H1 (cell line): ENCODE measurements at regions not wholly inside any gene's neighbourhood (a gene's known extent, or its start where the extent isn't known, plus 50 kb on each side); places are given as distances from the start of the nearest gene placed in this dataset.

Source experiments
- BACH1 ChIP-seq: IDR thresholded peaks from 2 replicates; pipeline ENCODE4 v1.6.1; 2012; ENCODE audit warnings: low read length, improper control_type of control experiment
- EZH2 ChIP-seq: fragments of 200-600 bp; sonication (generic); IDR thresholded peaks from 2 replicates; pipeline ENCODE4 v1.7.1; 2012; ENCODE audit warnings: low read depth, mild to moderate bottlenecking, moderate library complexity, low read length, inconsistent platforms; ENCODE audit not compliant: severe bottlenecking
- HDAC6 ChIP-seq: IDR thresholded peaks from one replicate; pipeline ENCODE4 v1.7.1; 2012; ENCODE audit warnings: low read depth, mild to moderate bottlenecking, inconsistent platforms, low read length, moderate library complexity
- POLR2AphosphoS5 ChIP-seq: IDR thresholded peaks from 2 replicates; pipeline ENCODE4 v1.6.1; 2011; ENCODE audit warnings: low read depth, low read length
- TAF7 ChIP-seq: optimal IDR thresholded peaks from 2 replicates; pipeline ENCODE3; 2011; ENCODE audit warnings: low read depth, mild to moderate bottlenecking, inconsistent platforms, low read length, moderate library complexity, borderline replicate concordance
- TF ChIP-seq, protein P1 (sequence below): fragments of 300-600 bp; sonication (generic); IDR thresholded peaks from 2 replicates; pipeline ENCODE4 v1.7.1; 2012; ENCODE audit warnings: low read length, moderate library complexity, mild to moderate bottlenecking, inconsistent platforms; ENCODE audit not compliant: insufficient replicate concordance

DNA sequence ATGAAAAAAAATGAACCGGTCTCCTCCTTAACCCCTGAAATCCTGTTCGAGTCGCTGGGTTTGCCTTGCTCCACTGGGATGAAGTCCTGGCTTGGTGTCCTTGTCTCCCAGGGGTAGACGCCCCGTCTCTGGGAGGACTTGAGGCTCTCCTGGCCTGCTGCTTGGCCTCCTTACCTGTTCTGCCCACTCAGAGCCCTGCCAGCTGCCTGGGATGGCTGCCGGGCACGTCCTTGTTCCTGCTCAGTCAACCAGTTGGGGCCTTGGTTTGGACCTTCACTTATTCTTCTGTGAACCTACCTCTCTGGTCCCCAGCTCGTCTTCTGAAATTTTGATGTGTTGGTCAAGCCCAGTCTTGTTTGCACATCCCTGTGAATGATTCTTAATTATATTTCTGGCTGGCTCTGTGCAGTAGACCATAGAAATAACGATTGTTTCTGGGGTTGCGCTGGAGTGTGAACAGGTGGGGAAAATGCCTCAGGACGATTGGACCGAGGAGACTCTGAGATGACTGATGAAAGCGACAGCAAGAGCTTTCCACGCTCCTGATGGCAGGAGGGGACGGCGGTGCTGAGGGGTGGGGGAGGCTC, 126.5 kb upstream of the ESR1 start (continued):
- TF ChIP-seq, protein P1, sequence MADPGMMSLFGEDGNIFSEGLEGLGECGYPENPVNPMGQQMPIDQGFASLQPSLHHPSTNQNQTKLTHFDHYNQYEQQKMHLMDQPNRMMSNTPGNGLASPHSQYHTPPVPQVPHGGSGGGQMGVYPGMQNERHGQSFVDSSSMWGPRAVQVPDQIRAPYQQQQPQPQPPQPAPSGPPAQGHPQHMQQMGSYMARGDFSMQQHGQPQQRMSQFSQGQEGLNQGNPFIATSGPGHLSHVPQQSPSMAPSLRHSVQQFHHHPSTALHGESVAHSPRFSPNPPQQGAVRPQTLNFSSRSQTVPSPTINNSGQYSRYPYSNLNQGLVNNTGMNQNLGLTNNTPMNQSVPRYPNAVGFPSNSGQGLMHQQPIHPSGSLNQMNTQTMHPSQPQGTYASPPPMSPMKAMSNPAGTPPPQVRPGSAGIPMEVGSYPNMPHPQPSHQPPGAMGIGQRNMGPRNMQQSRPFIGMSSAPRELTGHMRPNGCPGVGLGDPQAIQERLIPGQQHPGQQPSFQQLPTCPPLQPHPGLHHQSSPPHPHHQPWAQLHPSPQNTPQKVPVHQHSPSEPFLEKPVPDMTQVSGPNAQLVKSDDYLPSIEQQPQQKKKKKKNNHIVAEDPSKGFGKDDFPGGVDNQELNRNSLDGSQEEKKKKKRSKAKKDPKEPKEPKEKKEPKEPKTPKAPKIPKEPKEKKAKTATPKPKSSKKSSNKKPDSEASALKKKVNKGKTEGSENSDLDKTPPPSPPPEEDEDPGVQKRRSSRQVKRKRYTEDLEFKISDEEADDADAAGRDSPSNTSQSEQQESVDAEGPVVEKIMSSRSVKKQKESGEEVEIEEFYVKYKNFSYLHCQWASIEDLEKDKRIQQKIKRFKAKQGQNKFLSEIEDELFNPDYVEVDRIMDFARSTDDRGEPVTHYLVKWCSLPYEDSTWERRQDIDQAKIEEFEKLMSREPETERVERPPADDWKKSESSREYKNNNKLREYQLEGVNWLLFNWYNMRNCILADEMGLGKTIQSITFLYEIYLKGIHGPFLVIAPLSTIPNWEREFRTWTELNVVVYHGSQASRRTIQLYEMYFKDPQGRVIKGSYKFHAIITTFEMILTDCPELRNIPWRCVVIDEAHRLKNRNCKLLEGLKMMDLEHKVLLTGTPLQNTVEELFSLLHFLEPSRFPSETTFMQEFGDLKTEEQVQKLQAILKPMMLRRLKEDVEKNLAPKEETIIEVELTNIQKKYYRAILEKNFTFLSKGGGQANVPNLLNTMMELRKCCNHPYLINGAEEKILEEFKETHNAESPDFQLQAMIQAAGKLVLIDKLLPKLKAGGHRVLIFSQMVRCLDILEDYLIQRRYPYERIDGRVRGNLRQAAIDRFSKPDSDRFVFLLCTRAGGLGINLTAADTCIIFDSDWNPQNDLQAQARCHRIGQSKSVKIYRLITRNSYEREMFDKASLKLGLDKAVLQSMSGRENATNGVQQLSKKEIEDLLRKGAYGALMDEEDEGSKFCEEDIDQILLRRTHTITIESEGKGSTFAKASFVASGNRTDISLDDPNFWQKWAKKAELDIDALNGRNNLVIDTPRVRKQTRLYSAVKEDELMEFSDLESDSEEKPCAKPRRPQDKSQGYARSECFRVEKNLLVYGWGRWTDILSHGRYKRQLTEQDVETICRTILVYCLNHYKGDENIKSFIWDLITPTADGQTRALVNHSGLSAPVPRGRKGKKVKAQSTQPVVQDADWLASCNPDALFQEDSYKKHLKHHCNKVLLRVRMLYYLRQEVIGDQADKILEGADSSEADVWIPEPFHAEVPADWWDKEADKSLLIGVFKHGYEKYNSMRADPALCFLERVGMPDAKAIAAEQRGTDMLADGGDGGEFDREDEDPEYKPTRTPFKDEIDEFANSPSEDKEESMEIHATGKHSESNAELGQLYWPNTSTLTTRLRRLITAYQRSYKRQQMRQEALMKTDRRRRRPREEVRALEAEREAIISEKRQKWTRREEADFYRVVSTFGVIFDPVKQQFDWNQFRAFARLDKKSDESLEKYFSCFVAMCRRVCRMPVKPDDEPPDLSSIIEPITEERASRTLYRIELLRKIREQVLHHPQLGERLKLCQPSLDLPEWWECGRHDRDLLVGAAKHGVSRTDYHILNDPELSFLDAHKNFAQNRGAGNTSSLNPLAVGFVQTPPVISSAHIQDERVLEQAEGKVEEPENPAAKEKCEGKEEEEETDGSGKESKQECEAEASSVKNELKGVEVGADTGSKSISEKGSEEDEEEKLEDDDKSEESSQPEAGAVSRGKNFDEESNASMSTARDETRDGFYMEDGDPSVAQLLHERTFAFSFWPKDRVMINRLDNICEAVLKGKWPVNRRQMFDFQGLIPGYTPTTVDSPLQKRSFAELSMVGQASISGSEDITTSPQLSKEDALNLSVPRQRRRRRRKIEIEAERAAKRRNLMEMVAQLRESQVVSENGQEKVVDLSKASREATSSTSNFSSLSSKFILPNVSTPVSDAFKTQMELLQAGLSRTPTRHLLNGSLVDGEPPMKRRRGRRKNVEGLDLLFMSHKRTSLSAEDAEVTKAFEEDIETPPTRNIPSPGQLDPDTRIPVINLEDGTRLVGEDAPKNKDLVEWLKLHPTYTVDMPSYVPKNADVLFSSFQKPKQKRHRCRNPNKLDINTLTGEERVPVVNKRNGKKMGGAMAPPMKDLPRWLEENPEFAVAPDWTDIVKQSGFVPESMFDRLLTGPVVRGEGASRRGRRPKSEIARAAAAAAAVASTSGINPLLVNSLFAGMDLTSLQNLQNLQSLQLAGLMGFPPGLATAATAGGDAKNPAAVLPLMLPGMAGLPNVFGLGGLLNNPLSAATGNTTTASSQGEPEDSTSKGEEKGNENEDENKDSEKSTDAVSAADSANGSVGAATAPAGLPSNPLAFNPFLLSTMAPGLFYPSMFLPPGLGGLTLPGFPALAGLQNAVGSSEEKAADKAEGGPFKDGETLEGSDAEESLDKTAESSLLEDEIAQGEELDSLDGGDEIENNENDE: no peak
- TF ChIP-seq BACH1 (no peak), EZH2 (no peak), POLR2AphosphoS5 (no peak), TAF7 (no peak), HDAC6 (no peak)
